ENCODE measurements at regions not wholly inside any gene's neighbourhood (a gene's known extent, or its start where the extent isn't known, plus 50 kb on each side); places are given as distances from the start of the nearest gene placed in this dataset.

DNA sequence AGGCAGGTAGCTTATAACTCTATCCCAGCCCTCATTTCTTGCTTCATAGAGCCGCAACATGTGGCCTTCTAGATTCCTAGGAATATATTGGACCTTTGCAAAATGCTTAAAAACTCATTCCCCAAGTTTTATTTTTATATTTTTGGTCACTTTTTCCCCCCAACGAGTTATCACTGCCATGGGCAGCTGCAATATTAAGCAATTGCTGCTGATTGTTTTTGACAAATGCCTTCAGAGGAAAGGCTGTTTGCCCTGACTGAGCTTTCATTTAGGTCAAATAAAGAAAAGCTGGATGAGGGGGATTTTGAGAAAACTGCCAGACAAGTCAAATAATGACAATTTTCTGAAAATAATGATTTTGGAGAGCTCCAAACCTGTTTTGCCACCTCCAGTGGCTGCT, 976.9 kb upstream of the MBL2 start:
- DNase-seq: no peak

GRCh38 chr10:53748319-53748718, 975.7 kb upstream of the MBL2 start:
- DNase-seq: no peak

GRCh38 chr10:53744746-53745145, 972.2 kb upstream of the MBL2 start:
- no peak for DNase-seq

DNA sequence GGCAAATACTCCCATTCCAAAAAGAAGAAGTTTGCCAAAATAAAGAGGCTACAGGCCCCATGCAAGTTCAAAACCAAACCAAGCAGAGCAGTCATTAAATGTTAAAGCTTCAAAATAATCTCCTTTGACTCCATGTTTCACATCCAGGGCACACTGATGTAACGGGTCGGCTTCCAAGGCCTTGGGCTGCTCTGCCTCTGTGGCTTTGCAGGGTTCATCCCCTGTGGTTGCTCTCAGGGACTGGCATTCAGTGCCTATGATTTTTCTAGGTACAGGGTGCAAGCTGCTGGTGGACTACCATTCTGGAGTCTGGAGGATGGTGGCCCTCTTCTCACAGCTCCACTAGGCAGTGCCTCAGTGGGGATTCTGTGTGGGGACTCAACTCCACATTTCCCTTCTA, 971.6 kb upstream of the MBL2 start:
- no peak for DNase-seq

GRCh38 chr10:53737132-53737531, 964.5 kb upstream of the MBL2 start:
- no peak for DNase-seq

DNA sequence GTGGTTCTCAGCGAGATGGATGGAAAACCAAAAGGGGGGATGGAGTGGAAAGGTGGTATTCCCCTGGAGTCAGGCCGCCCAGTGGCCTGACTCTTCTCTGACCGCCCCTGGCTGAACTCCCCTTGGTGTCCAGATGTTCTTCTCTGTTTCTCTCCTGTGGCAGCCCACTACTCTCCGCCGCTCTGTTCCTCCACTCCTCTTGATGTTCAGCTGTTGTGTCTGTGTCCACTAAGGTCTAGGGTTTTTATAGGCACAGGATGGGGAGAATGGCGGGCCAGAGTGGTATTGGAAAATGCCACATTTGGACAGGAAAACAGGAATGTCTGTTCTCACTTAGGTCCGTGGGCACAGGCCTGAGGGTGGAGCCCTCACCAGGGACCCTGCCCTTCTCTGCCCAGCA, 954.3 kb upstream of the MBL2 start:
- DNase-seq: no peak

- no peak for DNase-seq
Observed at GRCh38 chr10:53724581-53724980, 952.0 kb upstream of the MBL2 start.

DNA sequence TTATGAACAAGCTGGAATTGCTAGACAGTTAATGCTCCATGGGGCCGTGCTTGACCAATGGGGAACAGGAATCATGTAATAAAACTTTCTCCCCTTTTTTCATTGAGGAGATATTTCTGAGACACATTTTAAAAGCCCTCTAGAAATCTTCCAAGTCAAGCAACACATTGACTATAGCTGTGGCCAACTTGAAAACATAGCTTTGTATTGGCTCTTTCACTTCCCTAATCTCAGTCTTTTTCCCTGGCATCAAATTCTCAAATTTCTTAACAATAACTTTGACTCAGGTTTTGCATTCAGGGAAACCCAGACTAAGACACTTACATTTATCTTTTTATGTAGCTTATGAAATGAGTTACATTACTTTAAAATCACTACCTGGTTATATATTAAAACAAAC, 947.1 kb upstream of the MBL2 start:
- DNase-seq: no peak

- DNase-seq: no peak
Observed at GRCh38 chr10:53716156-53716555, 943.6 kb upstream of the MBL2 start.

- DNase-seq: no peak
Observed at GRCh38 chr10:53713431-53713830, 940.8 kb upstream of the MBL2 start.

GRCh38 chr10:53702489-53702888, 929.9 kb upstream of the MBL2 start:
- DNase-seq: no peak

DNA sequence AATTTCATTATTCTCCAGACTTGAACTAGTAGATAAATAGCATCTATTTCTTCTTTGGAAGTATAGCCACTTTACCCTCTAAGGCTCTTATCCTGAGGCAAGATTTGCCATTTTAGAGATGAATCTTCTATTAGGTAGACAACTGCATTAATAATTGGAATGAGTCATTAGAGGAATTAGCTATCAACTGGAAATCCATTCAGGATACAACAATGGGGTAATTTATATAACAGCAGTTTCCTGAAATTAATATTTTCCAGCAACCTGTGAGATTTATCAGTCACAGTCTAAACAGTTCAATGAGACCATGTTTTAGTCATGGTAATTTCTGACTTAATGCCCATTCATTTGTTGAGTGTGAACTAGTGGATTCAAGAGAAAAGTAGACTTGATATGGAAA, 928.6 kb upstream of the MBL2 start:
- DNase-seq: no peak

DNA sequence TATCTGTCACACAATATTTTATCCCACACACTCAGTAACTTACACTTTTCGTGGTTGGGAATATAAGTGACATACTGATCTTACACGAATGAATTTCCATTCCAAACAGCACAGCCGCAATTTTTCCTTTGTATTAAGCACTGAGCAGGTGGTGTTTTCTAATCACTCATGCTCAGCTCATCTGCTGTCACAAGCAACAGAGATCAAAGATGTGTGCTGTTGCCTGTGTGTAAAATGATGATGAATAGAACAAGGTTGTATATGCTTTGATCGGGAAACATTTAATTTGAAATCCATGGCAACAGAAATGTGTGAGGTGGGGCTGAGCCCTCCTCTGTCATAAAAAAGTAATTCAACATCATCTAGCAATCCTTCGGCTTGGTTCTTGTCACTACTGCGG, 927.7 kb upstream of the MBL2 start:
- no peak for DNase-seq

DNA sequence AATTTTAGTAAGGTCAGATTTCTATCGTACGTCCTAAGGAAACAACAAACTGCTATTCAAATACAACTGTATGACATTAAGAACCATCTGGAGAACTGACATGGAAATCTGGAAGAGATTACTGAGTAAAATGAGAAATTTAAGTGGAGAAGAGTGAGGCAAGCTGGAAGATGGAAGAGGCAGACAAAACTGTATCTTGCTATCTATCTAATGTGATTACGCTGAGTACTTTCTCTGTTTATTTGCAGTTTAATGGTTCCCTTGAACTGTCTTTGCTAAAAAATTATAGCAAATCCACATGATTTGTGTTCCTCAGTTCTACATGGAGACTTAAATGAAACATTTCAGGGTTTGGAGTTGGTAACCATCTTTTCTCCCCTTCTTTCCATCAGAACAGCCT, 927.1 kb upstream of the MBL2 start:
- no peak for DNase-seq

DNA sequence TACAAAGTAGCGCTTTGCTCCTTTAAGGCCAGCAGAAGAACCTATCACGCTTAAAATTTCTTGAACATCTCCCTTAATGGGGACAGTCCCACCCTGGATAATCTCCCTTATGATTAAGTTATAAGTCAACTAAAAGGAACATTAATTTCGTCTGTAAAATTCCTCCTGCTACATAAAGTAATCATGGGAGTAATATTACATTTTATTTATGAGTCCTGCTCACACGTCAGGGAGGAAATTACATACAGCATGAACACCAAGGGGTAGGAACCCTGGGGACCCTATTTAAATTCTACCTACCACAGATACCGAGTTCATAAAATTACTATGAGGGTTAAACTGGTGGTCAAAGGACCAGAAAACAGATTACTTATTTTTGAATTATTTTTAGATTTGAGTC, 926.6 kb upstream of the MBL2 start:
- no peak for DNase-seq

DNA sequence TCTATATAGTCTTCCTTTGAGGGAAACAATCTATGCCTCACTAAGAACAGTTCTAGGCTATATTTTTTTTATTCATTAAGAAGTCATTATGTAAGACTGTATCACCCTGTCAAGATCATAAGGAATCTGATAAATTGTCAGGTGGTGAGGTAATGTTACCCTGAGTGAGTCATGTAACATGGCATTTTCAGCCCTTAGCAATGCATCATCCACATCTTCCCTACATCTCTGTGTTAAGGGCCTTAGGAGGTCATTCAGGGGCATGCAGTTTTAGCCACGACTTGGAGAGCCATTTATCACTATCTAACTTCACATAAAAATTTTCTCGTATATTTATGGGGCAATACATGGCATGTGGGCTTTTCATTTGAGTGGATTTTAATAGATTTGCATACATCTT, 924.5 kb upstream of the MBL2 start:
- DNase-seq: no peak

GRCh38 chr10:53690524-53691240, 918.1 kb upstream of the MBL2 start:
- DNase-seq: no peak

- no peak for DNase-seq
Observed at GRCh38 chr10:53687800-53688199, 915.2 kb upstream of the MBL2 start.

GRCh38 chr10:53682885-53683284, 910.3 kb upstream of the MBL2 start:
- no peak for DNase-seq

DNA sequence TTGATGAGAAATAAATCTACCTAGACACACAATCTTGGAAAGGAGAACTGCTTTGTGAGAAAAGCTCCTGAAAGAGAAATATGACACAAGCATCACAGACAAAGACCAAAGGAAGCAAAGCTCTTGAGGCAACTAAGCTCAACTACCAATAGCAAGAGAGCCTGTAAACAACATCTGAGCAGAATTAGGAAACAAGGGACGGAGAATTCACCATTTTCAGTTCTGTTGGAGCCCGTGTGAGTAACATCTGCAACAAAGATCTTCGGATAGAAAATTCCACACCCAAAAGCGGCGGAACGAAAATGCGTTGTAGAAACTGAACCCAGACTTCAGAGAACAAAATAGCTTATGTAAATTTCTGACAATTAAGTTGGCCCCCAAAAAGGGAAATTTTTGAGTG, 909.9 kb upstream of the MBL2 start:
- no peak for DNase-seq

DNA sequence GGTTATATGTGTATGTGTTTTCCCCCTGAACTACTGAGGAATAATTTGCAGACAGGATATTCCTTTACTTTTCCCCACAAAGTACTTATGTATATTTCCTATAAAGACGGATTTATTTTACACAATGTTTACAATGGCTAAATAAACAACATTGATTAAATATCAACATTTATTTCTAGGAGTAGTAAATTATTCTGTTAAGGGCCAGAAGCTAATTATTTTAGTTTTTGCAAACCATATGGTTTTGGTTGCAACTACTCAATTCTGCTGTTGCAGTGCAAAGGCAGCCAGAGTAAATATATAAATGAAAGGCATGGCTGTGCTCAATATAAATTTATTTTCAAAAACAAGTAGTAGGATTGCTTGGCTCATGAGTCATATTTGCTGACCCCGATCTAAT, 907.1 kb upstream of the MBL2 start:
- DNase-seq: no peak

- DNase-seq: peak; percentile 49
Observed at GRCh38 chr10:53675177-53675576, 902.6 kb upstream of the MBL2 start.

DNA sequence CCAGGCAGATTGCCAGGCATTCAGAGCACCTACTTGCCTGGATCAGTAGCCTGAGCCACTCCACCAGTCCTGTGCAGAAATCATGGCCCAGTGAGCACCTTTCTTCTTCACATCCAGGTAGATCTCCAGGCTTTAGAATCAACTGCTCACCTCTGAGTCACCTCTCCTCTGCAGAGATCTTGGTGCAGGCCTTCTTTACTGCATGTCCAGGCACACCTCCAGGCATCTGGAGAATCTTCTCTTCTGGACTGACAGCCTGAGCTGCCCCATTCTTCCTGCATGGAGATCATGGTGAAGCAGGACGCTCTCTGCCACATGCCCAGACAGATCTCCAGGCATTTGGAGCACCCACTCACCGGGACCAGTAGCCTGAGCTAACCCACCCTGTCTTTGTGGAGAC, 894.5 kb upstream of the MBL2 start:
- DNase-seq: no peak

DNA sequence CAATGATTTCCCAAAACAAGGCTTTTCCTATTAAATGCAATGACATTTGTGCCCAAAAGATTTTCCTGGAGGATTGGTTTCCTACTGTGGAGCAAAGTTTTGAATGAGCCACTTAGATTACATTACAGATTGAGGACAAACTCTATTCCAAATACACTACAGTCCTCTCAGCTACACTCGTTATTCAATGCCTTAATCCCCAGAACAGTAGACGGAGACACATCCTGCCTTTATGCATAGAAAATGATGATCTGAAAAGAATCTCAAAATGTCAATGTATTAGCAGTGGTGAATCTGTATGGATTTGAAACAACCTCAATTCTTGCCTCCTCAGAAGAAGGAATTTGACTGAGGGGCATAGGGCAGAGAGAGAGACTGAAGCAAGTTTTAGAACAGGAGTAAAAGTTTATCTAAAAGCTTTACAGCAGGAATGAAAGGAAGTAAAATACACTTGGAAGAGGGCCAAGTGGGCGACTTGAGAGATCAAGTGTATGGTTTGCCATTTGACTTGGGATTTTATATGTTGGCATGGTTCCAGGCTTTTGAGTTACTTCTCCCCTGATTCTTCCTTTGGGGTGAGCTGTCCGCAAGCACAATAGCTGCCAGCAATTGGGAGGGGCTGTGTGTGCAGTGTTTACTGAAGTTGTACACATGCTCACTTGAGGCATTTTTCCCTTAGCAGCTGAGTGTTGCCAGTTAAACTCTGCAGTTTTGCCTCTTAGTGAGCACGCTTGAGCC, 891.9 kb upstream of the MBL2 start:
- DNase-seq: peak; percentile 68

Measured in tongue (tissue), 1 donor.